HCT116 (cell line): ENCODE measurements at regions not wholly inside any gene's neighbourhood (a gene's known extent, or its start where the extent isn't known, plus 50 kb on each side); places are given as distances from the start of the nearest gene placed in this dataset.

Experiments
- CBX3 ChIP-seq: IDR thresholded peaks from 2 replicates; pipeline ENCODE4 v1.6.1; 2012; ENCODE audit warnings: low read depth
- CTCF ChIP-seq, 3 experiments: fragments of 200-600 bp in 1 of 3; sonication (generic) in 1 of 3; IDR thresholded peaks in 2 of 3; conservative IDR thresholded peaks in 1 of 3; 2 replicates each; pipeline ENCODE4 v1.5.1; 2012 to 2017; ENCODE audit warnings: low read depth in 2 of 3, low read length in 2 of 3, antibody characterized with exemption in 1 of 3, borderline replicate concordance in 1 of 3, control low read depth in 1 of 3, mild to moderate bottlenecking in 1 of 3, mixed read lengths in 1 of 3, mixed run types in 1 of 3, moderate library complexity in 1 of 3; ENCODE audit not compliant: insufficient read depth in 1 of 3
- EZH2 ChIP-seq: fragments of 200-600 bp; sonication (generic); IDR thresholded peaks from 2 replicates; pipeline ENCODE4 v1.6.1; 2017; ENCODE audit warnings: antibody characterized with exemption, mixed run types
- EZH2phosphoT487 ChIP-seq: fragments of 200-600 bp; IDR thresholded peaks from 2 replicates; pipeline ENCODE4 v1.6.1; 2018; ENCODE audit warnings: antibody characterized with exemption, borderline replicate concordance
- FOSL1 ChIP-seq: IDR thresholded peaks from 2 replicates; pipeline ENCODE4 v1.6.1; 2012; ENCODE audit warnings: low read depth
- MAX ChIP-seq: IDR thresholded peaks from 2 replicates; pipeline ENCODE4 v1.6.1; 2012
- POLR2A ChIP-seq: IDR thresholded peaks from 2 replicates; pipeline ENCODE4 v1.7.0; 2011; ENCODE audit warnings: borderline replicate concordance; ENCODE audit not compliant: insufficient read depth, insufficient read length; ENCODE audit errors: extremely low read depth
- POLR2AphosphoS5 ChIP-seq: IDR thresholded peaks from 2 replicates; pipeline ENCODE4 v1.6.1; 2011; ENCODE audit warnings: mild to moderate bottlenecking, low read depth, low read length, moderate library complexity
- REST ChIP-seq: IDR thresholded peaks from 2 replicates; pipeline ENCODE4 v1.6.1; 2012; ENCODE audit warnings: low read depth
- SP1 ChIP-seq: IDR thresholded peaks from 2 replicates; pipeline ENCODE4 v1.6.1; 2012; ENCODE audit warnings: low read depth
- TCF7L2 ChIP-seq: IDR thresholded peaks from 2 replicates; pipeline ENCODE4 v1.7.0; 2011; ENCODE audit warnings: borderline replicate concordance, inconsistent platforms; ENCODE audit not compliant: insufficient read depth, insufficient read length; ENCODE audit errors: extremely low read depth
- YY1 ChIP-seq: IDR thresholded peaks from 2 replicates; pipeline ENCODE4 v1.6.1; 2011; ENCODE audit warnings: low read length, low read depth, moderate library complexity, mild to moderate bottlenecking; ENCODE audit not compliant: insufficient replicate concordance; ENCODE audit errors: extremely low read depth
- ZFX ChIP-seq: fragments of 450-650 bp; IDR thresholded peaks from 2 replicates; pipeline ENCODE4 v1.6.1; 2017
- ZNF274 ChIP-seq: fragments of 200-500 bp; sonication (Bioruptor generic); IDR thresholded peaks from 2 replicates; pipeline ENCODE4 v1.6.1; 2014; ENCODE audit warnings: mild to moderate bottlenecking, low read depth, low read length, inconsistent platforms

- TF ChIP-seq POLR2A (no peak), EZH2phosphoT487 (no peak), CTCF (IDR thresholded peaks at IDR 0.05 in 2 of 3, conservative IDR thresholded peaks at IDR 0.05 in 1 of 3; ENCODE audit: borderline replicate concordance in 1 of 3, insufficient read depth in 1 of 3, low read depth in 2 of 3, low read length in 2 of 3) (no peak), YY1 (no peak), POLR2AphosphoS5 (no peak), FOSL1 (no peak), ZFX (no peak), TCF7L2 (no peak), EZH2 (no peak), MAX (no peak), SP1 (no peak), CBX3 (no peak), ZNF274 (no peak), REST (no peak)
Observed at GRCh38 chr4:116303736-116304188, 781.6 kb downstream of the TRAM1L1 start.
